CD4-positive, alpha-beta T cell (primary cell): ENCODE measurements at regions not wholly inside any gene's neighbourhood (a gene's known extent, or its start where the extent isn't known, plus 50 kb on each side); places are given as distances from the start of the nearest gene placed in this dataset.

ENCODE experiments used
- ATAC-seq: fragments of 200-7000 bp; cut with Tn5 transposase; one replicate; pipeline ENCODE4 v1.10.0; 2022; ENCODE audit warnings: mild to moderate bottlenecking; ENCODE audit not compliant: poor library complexity
- CTCF ChIA-PET: fragments of 350-600 bp; sonication (Branson Sonifier 250); formaldehyde crosslinking; loops from one replicate; lab custom pipeline; 2021; ENCODE audit warnings: antibody characterized with exemption, inconsistent platforms; lab: Charles Lee
- POLR2A ChIA-PET: fragments of 350-600 bp; sonication (Branson Sonifier 250); formaldehyde crosslinking; loops from one replicate; lab custom pipeline; 2021; ENCODE audit warnings: antibody characterized with exemption, inconsistent platforms; lab: Charles Lee
- DNase-seq, 14 experiments: peaks; one replicate each; pipeline ENCODE4 v3.0.0-alpha.2; 2013 to 2020; ENCODE audit warnings: mixed read lengths in 2 of 14
- H3K27ac ChIP-seq, 2 donors: one replicate each; pipeline versions ENCODE4 v1.5.1 to v1.7.0; 2013; ENCODE audit warnings: low read length in 2 of 2, low read depth in 1 of 2, mild to moderate bottlenecking in 1 of 2
- H3K27me3 ChIP-seq, 2 experiments: 1 replicate in 1 of 2; 2 replicates in 1 of 2; pipeline versions ENCODE4 v1.6.1 to v1.7.0; 2013; ENCODE audit warnings: low read length in 2 of 2, control low read depth in 1 of 2, mild to moderate bottlenecking in 1 of 2, moderate library complexity in 1 of 2; ENCODE audit not compliant: insufficient read depth in 2 of 2, control insufficient read depth in 1 of 2
- H3K36me3 ChIP-seq: one replicate; pipeline ENCODE4 v1.6.1; 2013; ENCODE audit warnings: low read length, control low read depth; ENCODE audit not compliant: insufficient read depth
- H3K4me1 ChIP-seq: one replicate; pipeline ENCODE4 v1.6.1; 2013; ENCODE audit warnings: low read length, control low read depth; ENCODE audit not compliant: insufficient read depth
- H3K4me3 ChIP-seq: one replicate; pipeline ENCODE4 v1.5.1; 2013; ENCODE audit warnings: mild to moderate bottlenecking, low read length, moderate library complexity
- H3K9me3 ChIP-seq, 2 experiments: 1 replicate in 1 of 2; 2 replicates in 1 of 2; pipeline versions ENCODE4 v1.6.1 to v1.7.0; 2013; ENCODE audit warnings: low read length in 2 of 2, mild to moderate bottlenecking in 2 of 2, control low read depth in 1 of 2, moderate library complexity in 1 of 2; ENCODE audit not compliant: control insufficient read depth in 1 of 2, insufficient read depth in 1 of 2
- H3K27ac Mint-ChIP-seq: one replicate; pipeline ENCODE4 v1.8.0; 2020; ENCODE audit warnings: mixed read lengths
- H3K27me3 Mint-ChIP-seq: one replicate; pipeline ENCODE4 v1.8.0; 2021; ENCODE audit warnings: mixed read lengths
- H3K36me3 Mint-ChIP-seq: one replicate; pipeline ENCODE4 v1.8.0; 2021; ENCODE audit warnings: low read depth, mixed read lengths
- H3K4me1 Mint-ChIP-seq: one replicate; pipeline ENCODE4 v1.8.0; 2021; ENCODE audit warnings: low read depth, mixed read lengths
- H3K4me3 Mint-ChIP-seq: one replicate; pipeline ENCODE4 v1.8.0; 2020; ENCODE audit warnings: mild to moderate bottlenecking, mixed read lengths
- H3K9me3 Mint-ChIP-seq: one replicate; pipeline ENCODE4 v1.8.0; 2020; ENCODE audit warnings: mixed read lengths
- intact Hi-C, 2 experiments: fragments of 100-400 bp; cut with DNase I in 1 of 2; cut with micrococcal nuclease in 1 of 2; formaldehyde crosslinking; loops; one replicate each; pipeline versions ENCODE4 v1.15.1 to v1.9.0; 2023 to 2025; cut with DNase I, micrococcal nuclease
- TF ChIP-seq, protein P1 (sequence below): fragments of 200-600 bp; IDR thresholded peaks from one replicate; pipeline ENCODE4 v1.8.0; 2022; ENCODE audit warnings: antibody characterized with exemption, mild to moderate bottlenecking

GRCh38 chr14:55518391-55518790 lies 61.6 kb upstream of the KTN1 start:
- POLR2A ChIA-PET, result interaction anchor here (0.6 kb wide), 1 partner anchor 789 kb away, joined by 3 read pairs; no protein-coding TSS in a partner anchor
- no peaks in the 10 kb centered on the region for H3K27me3 Mint-ChIP-seq
- Histone ChIP-seq H3K9me3 (no peaks in the 10 kb centered on the region), H3K27ac (no peak overlapping the region), H3K4me3 (no peak overlapping the region), H3K27me3 (no peaks in the 10 kb centered on the region), H3K4me1 (no peaks in the 10 kb centered on the region), H3K36me3 (no peaks in the 10 kb centered on the region)
- H3K27ac Mint-ChIP-seq, result no peak overlapping the region
- ATAC-seq (no peak), DNase-seq (no peak)
- intact Hi-C loops, result no loop called here
- TF ChIP-seq, protein P1, sequence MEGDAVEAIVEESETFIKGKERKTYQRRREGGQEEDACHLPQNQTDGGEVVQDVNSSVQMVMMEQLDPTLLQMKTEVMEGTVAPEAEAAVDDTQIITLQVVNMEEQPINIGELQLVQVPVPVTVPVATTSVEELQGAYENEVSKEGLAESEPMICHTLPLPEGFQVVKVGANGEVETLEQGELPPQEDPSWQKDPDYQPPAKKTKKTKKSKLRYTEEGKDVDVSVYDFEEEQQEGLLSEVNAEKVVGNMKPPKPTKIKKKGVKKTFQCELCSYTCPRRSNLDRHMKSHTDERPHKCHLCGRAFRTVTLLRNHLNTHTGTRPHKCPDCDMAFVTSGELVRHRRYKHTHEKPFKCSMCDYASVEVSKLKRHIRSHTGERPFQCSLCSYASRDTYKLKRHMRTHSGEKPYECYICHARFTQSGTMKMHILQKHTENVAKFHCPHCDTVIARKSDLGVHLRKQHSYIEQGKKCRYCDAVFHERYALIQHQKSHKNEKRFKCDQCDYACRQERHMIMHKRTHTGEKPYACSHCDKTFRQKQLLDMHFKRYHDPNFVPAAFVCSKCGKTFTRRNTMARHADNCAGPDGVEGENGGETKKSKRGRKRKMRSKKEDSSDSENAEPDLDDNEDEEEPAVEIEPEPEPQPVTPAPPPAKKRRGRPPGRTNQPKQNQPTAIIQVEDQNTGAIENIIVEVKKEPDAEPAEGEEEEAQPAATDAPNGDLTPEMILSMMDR, result no peak
- CTCF ChIA-PET, result no interaction called here
- no peaks in the 10 kb centered on the region for H3K4me1 Mint-ChIP-seq
- H3K9me3 Mint-ChIP-seq, result no peaks in the 10 kb centered on the region
- no peaks in the 10 kb centered on the region for H3K36me3 Mint-ChIP-seq
- no peak overlapping the region for H3K4me3 Mint-ChIP-seq

DNA sequence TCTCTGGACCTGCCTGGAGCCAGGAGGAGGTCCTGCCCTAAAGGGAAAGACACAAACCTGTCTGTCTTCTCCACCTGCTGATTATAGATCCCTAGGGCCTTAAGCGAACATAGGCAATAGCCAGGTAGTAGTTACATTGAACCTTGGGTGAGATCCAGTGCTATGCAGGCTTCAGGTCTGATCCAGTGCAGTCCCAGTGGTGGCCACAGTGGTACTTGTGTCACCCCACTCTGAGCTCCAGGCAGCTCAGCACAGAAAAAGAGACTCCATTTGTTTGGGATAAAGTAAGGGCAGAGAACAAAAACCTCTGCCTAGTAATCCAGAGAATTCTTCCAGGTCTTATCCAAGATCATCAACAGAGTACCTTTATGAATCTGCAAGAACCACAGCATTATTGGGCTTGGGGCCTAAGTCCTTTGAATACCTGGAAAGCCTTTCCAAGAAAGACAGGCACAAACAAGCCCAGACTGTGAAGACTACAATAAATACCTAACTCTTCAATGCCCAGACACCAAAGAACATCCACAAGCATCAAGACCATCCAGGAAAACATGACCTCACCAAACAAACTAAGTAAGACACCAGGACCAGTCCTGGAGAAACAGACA lies 60.4 kb upstream of the KTN1 start:
- DNase-seq (no peak), ATAC-seq (no peak)
- Mint-ChIP-seq H3K27ac (no peak overlapping the region), H3K9me3 (no peaks in the 10 kb centered on the region), H3K27me3 (no peaks in the 10 kb centered on the region), H3K4me3 (no peak overlapping the region), H3K36me3 (no peaks in the 10 kb centered on the region), H3K4me1 (no peaks in the 10 kb centered on the region)
- no peak overlapping the region for H3K27ac ChIP-seq
- no peaks in the 10 kb centered on the region for H3K27me3 ChIP-seq
- TF ChIP-seq, protein P1, result no peak
- no peaks in the 10 kb centered on the region for H3K36me3 ChIP-seq
- no peak overlapping the region for H3K4me3 ChIP-seq
- ChIA-PET CTCF (no interaction called here), POLR2A (no interaction called here)
- no peaks in the 10 kb centered on the region for H3K4me1 ChIP-seq
- no peaks in the 10 kb centered on the region for H3K9me3 ChIP-seq
- intact Hi-C loops, result no loop called here

DNA sequence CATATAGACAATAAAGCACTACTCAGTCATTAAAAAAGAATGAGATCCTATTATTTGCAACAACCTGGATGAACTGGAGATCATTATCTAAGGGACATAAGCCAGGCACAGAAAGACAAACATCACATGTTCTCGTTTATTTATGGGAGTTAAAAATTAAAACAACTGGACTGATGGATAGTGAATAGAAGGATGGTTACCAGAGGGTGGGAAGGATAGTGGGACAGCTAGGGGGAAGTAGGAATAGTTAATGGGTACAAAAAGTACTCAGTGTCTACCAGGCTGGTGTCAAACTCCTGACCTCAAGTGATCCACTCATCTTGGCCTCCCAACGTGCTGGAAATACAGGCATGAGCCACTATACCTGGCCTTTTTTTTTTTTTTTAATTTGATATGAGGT lies 56.7 kb upstream of the KTN1 start:
- Histone ChIP-seq H3K27ac (no peak overlapping the region), H3K4me1 (no peaks in the 10 kb centered on the region), H3K36me3 (no peaks in the 10 kb centered on the region), H3K27me3 (no peaks in the 10 kb centered on the region), H3K9me3 (no peaks in the 10 kb centered on the region), H3K4me3 (no peak overlapping the region)
- TF ChIP-seq, protein P1, result no peak
- POLR2A ChIA-PET, result no interaction called here
- Mint-ChIP-seq H3K27me3 (no peaks in the 10 kb centered on the region), H3K27ac (no peak overlapping the region), H3K4me1 (no peaks in the 10 kb centered on the region), H3K4me3 (no peak overlapping the region), H3K36me3 (no peaks in the 10 kb centered on the region), H3K9me3 (no peaks in the 10 kb centered on the region)
- no peak for DNase-seq
- ATAC-seq, result no peak
- intact Hi-C loops, result no loop called here
- CTCF ChIA-PET, result no interaction called here
